K562 (cell line): ENCODE measurements at regions not wholly inside any gene's neighbourhood (a gene's known extent, or its start where the extent isn't known, plus 50 kb on each side); places are given as distances from the start of the nearest gene placed in this dataset.

Experiments
- ATAC-seq: fragments of 200-7000 bp; cut with Tn5 transposase; 3 replicates; pipeline ENCODE4 v1.9.1; 2020; ENCODE audit warnings: moderate library complexity
- BruUV-seq: library from RNA; stranded (reverse); fragments of 400-500 nt; replicated peaks from 2 replicates; lab custom pipeline; 2021; lab: Mats Ljungman, UMichigan
- CTCF ChIA-PET: fragments of 300-600 bp; formaldehyde crosslinking; extraction: SDS; loops from one replicate; lab custom pipeline; 2021; ENCODE audit warnings: low intra/inter-chr PET ratio; lab: Yijun Ruan, JAX
- POLR2A ChIA-PET: fragments of 300-600, 350-650 bp; sonication (Branson Sonifier 250); formaldehyde crosslinking; extraction: SDS; loops from one replicate; lab custom pipeline; 2021; ENCODE audit warnings: antibody characterized with exemption, inconsistent platforms; lab: Yijun Ruan, JAX
- DNase-seq, 4 experiments: peaks; one replicate each; pipeline versions ENCODE4 v3.0.0 to v3.0.0-alpha.2; 2011 to 2018; ENCODE audit warnings: low spot score in 3 of 4, mixed read lengths in 3 of 4; ENCODE audit errors: extremely low read depth in 1 of 4
- FAIRE-seq: peaks from 2 replicates; lab custom pipeline; 2011; peaks lifted over from hg19 to GRCh38; lab: Jason Lieb, UNC
- H2AFZ ChIP-seq: 2 replicates; pipeline ENCODE4 v1.6.0; 2011; ENCODE audit warnings: low read depth, low read length, control low read depth, inconsistent platforms
- H3K27ac ChIP-seq: fragments of 200-600 bp; 3 replicates; pipeline ENCODE4 v1.8.0; 2011; ENCODE audit warnings: low read depth, mild to moderate bottlenecking, control low read depth, inconsistent platforms, low read length, moderate library complexity, mixed read lengths; ENCODE audit errors: extremely low read depth
- H3K27me3 ChIP-seq, 2 experiments: fragments of 300-600 bp in 1 of 2; 2 replicates in 1 of 2; 3 replicates in 1 of 2; pipeline versions ENCODE4 v1.6.0 to v1.8.0; 2011; ENCODE audit warnings: inconsistent platforms in 2 of 2, low read length in 2 of 2, mild to moderate bottlenecking in 1 of 2, mixed read lengths in 1 of 2, moderate library complexity in 1 of 2; ENCODE audit not compliant: control insufficient read depth in 2 of 2, insufficient read depth in 2 of 2
- H3K36me3 ChIP-seq: fragments of 300-600 bp; 3 replicates; pipeline ENCODE4 v1.8.0; 2011; ENCODE audit warnings: mild to moderate bottlenecking, low read length, inconsistent platforms; ENCODE audit not compliant: control insufficient read depth, insufficient read depth
- H3K4me1 ChIP-seq, 2 experiments: fragments of 200-600 bp in 1 of 2; replicated peaks in 1 of 2; 2 replicates in 1 of 2; 3 replicates in 1 of 2; pipeline versions ENCODE4 v1.5.1 to v1.8.0; 2011; ENCODE audit warnings: inconsistent platforms in 2 of 2, low read length in 2 of 2, mild to moderate bottlenecking in 1 of 2, mixed read lengths in 1 of 2, moderate library complexity in 1 of 2; ENCODE audit not compliant: control insufficient read depth in 2 of 2, insufficient read depth in 2 of 2
- H3K4me2 ChIP-seq: 2 replicates; pipeline ENCODE4 v1.6.1; 2011; ENCODE audit warnings: low read length, control low read depth, inconsistent platforms, mixed read lengths; ENCODE audit not compliant: insufficient read depth
- H3K4me3 ChIP-seq: fragments of 200-600 bp; sonication (generic), shearing (Covaris generic); 2 replicates; pipeline ENCODE4 v1.5.1; 2016; ENCODE audit warnings: control low read depth, inconsistent platforms
- H3K79me2 ChIP-seq: fragments of 200-600 bp; 3 replicates; pipeline ENCODE4 v1.8.0; 2011; ENCODE audit warnings: low read length, inconsistent platforms; ENCODE audit not compliant: control insufficient read depth, insufficient read depth
- H3K9ac ChIP-seq, 2 experiments: 2 replicates each; pipeline versions ENCODE4 v1.6.0 to v1.6.1; 2011; ENCODE audit warnings: low read depth in 2 of 2, low read length in 2 of 2, control low read depth in 1 of 2, inconsistent platforms in 1 of 2, mild to moderate bottlenecking in 1 of 2, mixed read lengths in 1 of 2; ENCODE audit not compliant: insufficient read depth in 1 of 2
- H3K9me1 ChIP-seq: one replicate; pipeline ENCODE4 v1.6.0; 2011; ENCODE audit warnings: inconsistent platforms, mild to moderate bottlenecking, low read length, moderate library complexity; ENCODE audit not compliant: control insufficient read depth, insufficient read depth
- H3K9me3 ChIP-seq: replicated peaks from 2 replicates; pipeline ENCODE4 v1.5.1; 2011; ENCODE audit warnings: low read depth, low read length, inconsistent platforms; ENCODE audit not compliant: control insufficient read depth, insufficient read depth
- H4K20me1 ChIP-seq: replicated peaks from 2 replicates; pipeline ENCODE4 v1.6.1; 2011; ENCODE audit warnings: low read length, inconsistent platforms, mixed read lengths; ENCODE audit not compliant: control insufficient read depth, insufficient read depth
- DMBX1 ChIP-seq: fragments of 250-450 bp; sonication (Bioruptor Pico); IDR thresholded peaks from 2 replicates; pipeline ENCODE4 v1.8.0; 2022; ENCODE audit warnings: inconsistent platforms, mild to moderate bottlenecking, moderate library complexity, borderline replicate concordance
- U2AF1 ChIP-seq: fragments of 200-400 bp; formaldehyde crosslinking; optimal IDR thresholded peaks from 2 replicates; pipeline ENCODE3; 2017; ENCODE audit warnings: mild to moderate bottlenecking, low read depth, low read length, moderate library complexity
- ZBTB40 ChIP-seq, 2 experiments: fragments of 450-650 bp in 1 of 2; sonication (generic) in 1 of 2; formaldehyde crosslinking in 1 of 2; IDR thresholded peaks; 2 replicates each; pipeline versions ENCODE4 v1.7.1 to v1.9.0; 2016 to 2022; ENCODE audit warnings: inconsistent platforms in 1 of 2, mild to moderate bottlenecking in 1 of 2, missing genetic modification reagents in 1 of 2
- ZFX ChIP-seq: sonication (generic); formaldehyde crosslinking; IDR thresholded peaks from 2 replicates; pipeline ENCODE4 v1.8.0; 2022; ENCODE audit warnings: mild to moderate bottlenecking, missing genetic modification reagents, moderate library complexity
- WGBS: fragments of 100-300 bp; shearing (Covaris generic); methylation state at CpG from one replicate; pipeline ENCODE4 v1.1.6; 2016; ENCODE audit warnings: low coverage, mixed read lengths; ENCODE audit not compliant: insufficient coverage; ENCODE audit errors: missing lambda C conversion rate; 5-methylcytosine and 5-hydroxymethylcytosine counted together
- in situ Hi-C: fragments of 300-500 bp; cut with MboI; formaldehyde crosslinking; loops from 4 replicates; pipeline ENCODE4 v1.15.0; 2018; ENCODE audit warnings: inconsistent platforms, mixed read lengths
- intact Hi-C: fragments of 100-400 bp; cut with micrococcal nuclease; formaldehyde crosslinking; loops from 2 replicates; pipeline ENCODE4 v1.14.2; 2022

GRCh38 chr17:12365805-12366204, 299.9 kb upstream of the MYOCD start:
- no TSS peak for BruUV-seq
- CTCF ChIA-PET, result no interaction called here
- H3K4me3 ChIP-seq, result no peak overlapping the region
- ATAC-seq (no peak), FAIRE-seq (no peak), DNase-seq (no peak)
- H3K4me1 ChIP-seq, result no peaks in the 10 kb centered on the region
- in situ Hi-C loops, result no loop called here
- H2AFZ ChIP-seq, result no peak overlapping the region
- H3K4me2 ChIP-seq, result no peak overlapping the region
- H3K36me3 ChIP-seq, result no peaks in the 10 kb centered on the region
- 0% methylated on average over 3 of the region's 4 CpGs for WGBS
- no peaks in the 10 kb centered on the region for H3K27me3 ChIP-seq
- no peaks in the 10 kb centered on the region for H3K9me3 ChIP-seq
- intact Hi-C loops, result no loop called here
- H3K79me2 ChIP-seq, result no peaks in the 10 kb centered on the region
- POLR2A ChIA-PET, result interaction anchor here (0.6 kb wide), 1 partner anchor 611 kb away, joined by 3 read pairs; no protein-coding TSS in a partner anchor
- no peak overlapping the region for H3K27ac ChIP-seq
- no peaks in the 10 kb centered on the region for H4K20me1 ChIP-seq
- no peaks in the 10 kb centered on the region for H3K9me1 ChIP-seq
- no peak overlapping the region for H3K9ac ChIP-seq
- TF ChIP-seq ZBTB40 (IDR thresholded peaks at IDR 0.05) (no peak), ZBTB40 (CRISPR knock-in tag; IDR thresholded peaks at IDR 0.05) (no peak), U2AF1 (no peak), DMBX1 (no peak), ZFX (CRISPR knock-in tag) (no peak)
